ENCODE measurements at regions not wholly inside any gene's neighbourhood (a gene's known extent, or its start where the extent isn't known, plus 50 kb on each side); places are given as distances from the start of the nearest gene placed in this dataset.

GRCh38 chr2:154934213-154934612 is 235.7 kb downstream of the KCNJ3 start:
- no peak for DNase-seq
- H3K4me1 ChIP-seq (ENCODE audit: control insufficient read depth, insufficient read depth, low read length, poor library complexity, severe bottlenecking), result no peaks in the 10 kb centered on the region
- no peak overlapping the region for H3K4me3 Mint-ChIP-seq
- H3K4me1 Mint-ChIP-seq, result no peaks in the 10 kb centered on the region
- H3K36me3 ChIP-seq (ENCODE audit: control insufficient read depth, insufficient read depth, low read length), result no peaks in the 10 kb centered on the region
- H3K27ac Mint-ChIP-seq, result no peak overlapping the region
- H3K4me3 ChIP-seq (ENCODE audit: low read depth, low read length), result no peak overlapping the region
- no peaks in the 10 kb centered on the region for H3K9me3 ChIP-seq (ENCODE audit: control insufficient read depth in 2 of 2, low read length in 2 of 2)
- ATAC-seq (ENCODE audit: low read depth in 2 of 2), result no peak
- no peaks in the 10 kb centered on the region for H3K36me3 Mint-ChIP-seq
- peaks cover 0 to 20% (median 14%) of the 10 kb centered on the region in 7 donors for H3K9me3 Mint-ChIP-seq
- H3K27me3 ChIP-seq (ENCODE audit: control insufficient read depth, insufficient read depth, low read length), result no peaks in the 10 kb centered on the region
- no peaks in the 10 kb centered on the region for H3K27me3 Mint-ChIP-seq
- no peak overlapping the region for H3K27ac ChIP-seq (ENCODE audit: insufficient read depth, low read length, poor library complexity, severe bottlenecking)

DNA sequence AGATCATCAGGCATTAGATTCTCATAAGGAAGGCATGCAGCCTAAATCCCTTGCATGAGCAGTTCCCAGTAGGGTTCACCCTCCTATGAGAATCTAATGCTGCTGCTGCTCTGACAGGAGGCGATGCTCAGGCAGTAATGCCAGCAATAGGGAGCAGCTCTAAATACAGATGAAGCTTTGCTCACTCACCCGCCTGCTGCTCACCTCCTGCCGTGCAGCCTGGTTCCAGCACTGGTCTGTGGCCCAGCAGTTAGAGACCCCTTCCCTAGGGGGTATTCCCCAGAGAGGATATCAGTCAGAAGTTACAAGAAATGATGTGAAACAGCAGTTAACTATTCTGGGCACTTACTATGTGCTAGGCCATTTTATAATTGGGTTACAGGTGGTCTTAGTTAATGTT is 226.0 kb downstream of the KCNJ3 start:
- DNase-seq (no peak), ATAC-seq (ENCODE audit: low read depth in 2 of 2) (no peak)
- Histone ChIP-seq H3K9me3 (ENCODE audit: control insufficient read depth in 2 of 2, low read length in 2 of 2) (peaks cover 0 to 3% of the 10 kb centered on the region in 2 experiments), H3K36me3 (ENCODE audit: control insufficient read depth, insufficient read depth, low read length) (no peaks in the 10 kb centered on the region), H3K4me1 (ENCODE audit: control insufficient read depth, insufficient read depth, low read length, poor library complexity, severe bottlenecking) (no peaks in the 10 kb centered on the region), H3K27ac (ENCODE audit: insufficient read depth, low read length, poor library complexity, severe bottlenecking) (no peak overlapping the region), H3K27me3 (ENCODE audit: control insufficient read depth, insufficient read depth, low read length) (no peaks in the 10 kb centered on the region), H3K4me3 (ENCODE audit: low read depth, low read length) (no peak overlapping the region)
- Mint-ChIP-seq H3K36me3 (no peaks in the 10 kb centered on the region), H3K27me3 (no peaks in the 10 kb centered on the region), H3K4me3 (no peak overlapping the region), H3K4me1 (no peaks in the 10 kb centered on the region), H3K27ac (no peak overlapping the region), H3K9me3 (peaks cover 0 to 4% (median 0%) of the 10 kb centered on the region in 7 donors)

- Mint-ChIP-seq H3K36me3 (no peaks in the 10 kb centered on the region), H3K9me3 (peaks cover 0 to 5% (median 2%) of the 10 kb centered on the region in 7 donors), H3K4me3 (no peak overlapping the region), H3K27me3 (no peaks in the 10 kb centered on the region), H3K4me1 (no peaks in the 10 kb centered on the region), H3K27ac (no peak overlapping the region)
- no peak overlapping the region for H3K27ac ChIP-seq (ENCODE audit: insufficient read depth, low read length, poor library complexity, severe bottlenecking)
- H3K27me3 ChIP-seq (ENCODE audit: control insufficient read depth, insufficient read depth, low read length), result no peaks in the 10 kb centered on the region
- no peak overlapping the region for H3K4me3 ChIP-seq (ENCODE audit: low read depth, low read length)
- H3K4me1 ChIP-seq (ENCODE audit: control insufficient read depth, insufficient read depth, low read length, poor library complexity, severe bottlenecking), result no peaks in the 10 kb centered on the region
- H3K9me3 ChIP-seq (ENCODE audit: control insufficient read depth in 2 of 2, low read length in 2 of 2), result no peaks in the 10 kb centered on the region
- ATAC-seq (ENCODE audit: low read depth in 2 of 2), result no peak
- no peaks in the 10 kb centered on the region for H3K36me3 ChIP-seq (ENCODE audit: control insufficient read depth, insufficient read depth, low read length)
- no peak for DNase-seq
Measured at GRCh38 chr2:154914561-154914960, 216.1 kb downstream of the KCNJ3 start.

DNA sequence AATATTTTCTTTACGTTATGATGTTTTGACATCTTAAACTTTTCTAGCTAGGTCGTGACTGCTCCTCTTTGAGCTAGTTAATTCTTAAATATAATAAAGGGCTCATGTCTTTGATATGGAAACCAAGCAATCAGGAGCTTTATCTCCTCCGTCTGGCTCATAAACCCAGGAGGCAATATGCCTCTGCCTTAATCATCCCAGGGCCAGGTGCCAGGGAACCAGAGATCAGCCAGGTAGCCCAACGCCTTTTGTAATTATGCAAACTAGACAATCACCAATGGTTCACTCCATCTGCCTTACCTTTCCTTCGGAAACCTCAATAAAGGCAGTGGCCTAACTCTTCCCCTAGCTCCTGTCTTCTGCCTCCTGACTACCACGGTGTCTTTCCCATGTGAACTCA is 213.7 kb downstream of the KCNJ3 start:
- H3K4me1 Mint-ChIP-seq, result no peaks in the 10 kb centered on the region
- H3K36me3 ChIP-seq (ENCODE audit: control insufficient read depth, insufficient read depth, low read length), result no peaks in the 10 kb centered on the region
- no peaks in the 10 kb centered on the region for H3K4me1 ChIP-seq (ENCODE audit: control insufficient read depth, insufficient read depth, low read length, poor library complexity, severe bottlenecking)
- no peak for ATAC-seq (ENCODE audit: low read depth in 2 of 2)
- H3K9me3 ChIP-seq (ENCODE audit: control insufficient read depth in 2 of 2, low read length in 2 of 2), result peaks cover 0 to 8% of the 10 kb centered on the region in 2 experiments
- H3K4me3 Mint-ChIP-seq, result no peak overlapping the region
- peaks cover 0 to 9% (median 3%) of the 10 kb centered on the region in 7 donors for H3K9me3 Mint-ChIP-seq
- no peak overlapping the region for H3K27ac Mint-ChIP-seq
- H3K27me3 ChIP-seq (ENCODE audit: control insufficient read depth, insufficient read depth, low read length), result no peaks in the 10 kb centered on the region
- H3K4me3 ChIP-seq (ENCODE audit: low read depth, low read length), result no peak overlapping the region
- H3K27ac ChIP-seq (ENCODE audit: insufficient read depth, low read length, poor library complexity, severe bottlenecking), result no peak overlapping the region
- no peak for DNase-seq
- H3K27me3 Mint-ChIP-seq, result no peaks in the 10 kb centered on the region
- no peaks in the 10 kb centered on the region for H3K36me3 Mint-ChIP-seq

DNA sequence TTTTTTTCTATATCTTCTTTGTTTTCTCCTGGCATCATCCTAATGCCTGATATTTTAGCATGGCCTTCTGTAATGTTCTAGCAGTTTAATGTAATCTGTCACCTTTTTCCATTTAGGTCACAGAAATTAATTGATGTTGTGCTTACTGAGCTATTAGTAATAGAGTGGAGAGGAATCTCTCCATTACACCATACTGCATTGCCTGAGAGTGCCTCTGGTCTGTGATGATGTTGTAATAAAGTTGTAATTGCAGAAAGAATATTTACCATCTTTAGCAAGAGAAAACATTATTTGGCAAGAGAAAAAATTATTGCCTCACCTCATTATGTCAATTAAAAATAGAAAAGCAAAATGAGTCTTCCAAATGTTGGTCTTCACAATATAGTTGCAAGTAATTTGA is 213.2 kb downstream of the KCNJ3 start:
- H3K4me3 Mint-ChIP-seq, result no peak overlapping the region
- no peak overlapping the region for H3K4me3 ChIP-seq (ENCODE audit: low read depth, low read length)
- no peaks in the 10 kb centered on the region for H3K36me3 Mint-ChIP-seq
- H3K9me3 ChIP-seq (ENCODE audit: control insufficient read depth in 2 of 2, low read length in 2 of 2), result peaks cover 0 to 8% of the 10 kb centered on the region in 2 experiments
- ATAC-seq (ENCODE audit: low read depth in 2 of 2) (no peak), DNase-seq (no peak)
- H3K27ac Mint-ChIP-seq, result no peak overlapping the region
- no peaks in the 10 kb centered on the region for H3K36me3 ChIP-seq (ENCODE audit: control insufficient read depth, insufficient read depth, low read length)
- no peaks in the 10 kb centered on the region for H3K4me1 ChIP-seq (ENCODE audit: control insufficient read depth, insufficient read depth, low read length, poor library complexity, severe bottlenecking)
- no peaks in the 10 kb centered on the region for H3K27me3 Mint-ChIP-seq
- H3K9me3 Mint-ChIP-seq, result peaks cover 0 to 9% (median 3%) of the 10 kb centered on the region in 7 donors
- H3K27ac ChIP-seq (ENCODE audit: insufficient read depth, low read length, poor library complexity, severe bottlenecking), result no peak overlapping the region
- no peaks in the 10 kb centered on the region for H3K4me1 Mint-ChIP-seq
- H3K27me3 ChIP-seq (ENCODE audit: control insufficient read depth, insufficient read depth, low read length), result no peaks in the 10 kb centered on the region

DNA sequence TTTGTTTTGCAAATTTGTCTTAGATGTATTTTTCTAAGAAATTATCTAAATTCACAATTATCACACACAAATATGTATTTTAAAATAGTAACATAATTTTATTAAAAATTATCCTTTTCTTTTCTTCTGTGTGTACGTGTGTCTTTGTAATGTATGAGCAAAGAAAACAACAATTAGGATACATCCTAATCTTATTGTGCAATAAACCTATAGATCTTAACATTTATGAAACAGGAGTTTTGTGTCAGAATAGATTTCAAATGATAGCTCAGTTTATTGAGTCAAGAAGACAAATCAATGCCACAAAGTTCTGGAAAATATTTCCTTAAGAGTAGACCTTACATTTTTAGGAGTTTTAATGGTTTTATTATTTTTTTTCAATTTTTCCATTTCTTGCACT is 212.2 kb downstream of the KCNJ3 start:
- DNase-seq (no peak), ATAC-seq (ENCODE audit: low read depth in 2 of 2) (no peak)
- H3K9me3 ChIP-seq (ENCODE audit: control insufficient read depth in 2 of 2, low read length in 2 of 2), result peaks cover 0 to 8% of the 10 kb centered on the region in 2 experiments
- no peak overlapping the region for H3K4me3 Mint-ChIP-seq
- H3K36me3 Mint-ChIP-seq, result no peaks in the 10 kb centered on the region
- H3K27me3 ChIP-seq (ENCODE audit: control insufficient read depth, insufficient read depth, low read length), result no peaks in the 10 kb centered on the region
- no peaks in the 10 kb centered on the region for H3K36me3 ChIP-seq (ENCODE audit: control insufficient read depth, insufficient read depth, low read length)
- H3K27ac Mint-ChIP-seq, result no peak overlapping the region
- peaks cover 0 to 9% (median 1%) of the 10 kb centered on the region in 7 donors for H3K9me3 Mint-ChIP-seq
- no peaks in the 10 kb centered on the region for H3K4me1 ChIP-seq (ENCODE audit: control insufficient read depth, insufficient read depth, low read length, poor library complexity, severe bottlenecking)
- no peak overlapping the region for H3K27ac ChIP-seq (ENCODE audit: insufficient read depth, low read length, poor library complexity, severe bottlenecking)
- H3K4me1 Mint-ChIP-seq, result no peaks in the 10 kb centered on the region
- H3K27me3 Mint-ChIP-seq, result no peaks in the 10 kb centered on the region
- no peak overlapping the region for H3K4me3 ChIP-seq (ENCODE audit: low read depth, low read length)

- Histone ChIP-seq H3K27ac (ENCODE audit: insufficient read depth, low read length, poor library complexity, severe bottlenecking) (no peak overlapping the region), H3K4me3 (ENCODE audit: low read depth, low read length) (no peak overlapping the region), H3K4me1 (ENCODE audit: control insufficient read depth, insufficient read depth, low read length, poor library complexity, severe bottlenecking) (no peaks in the 10 kb centered on the region), H3K9me3 (ENCODE audit: control insufficient read depth in 2 of 2, low read length in 2 of 2) (peaks cover 0 to 8% of the 10 kb centered on the region in 2 experiments), H3K36me3 (ENCODE audit: control insufficient read depth, insufficient read depth, low read length) (no peaks in the 10 kb centered on the region), H3K27me3 (ENCODE audit: control insufficient read depth, insufficient read depth, low read length) (no peaks in the 10 kb centered on the region)
- Mint-ChIP-seq H3K4me1 (no peaks in the 10 kb centered on the region), H3K27me3 (no peaks in the 10 kb centered on the region), H3K4me3 (no peak overlapping the region), H3K36me3 (no peaks in the 10 kb centered on the region), H3K27ac (no peak overlapping the region), H3K9me3 (peaks cover 0 to 12% (median 4%) of the 10 kb centered on the region in 7 donors)
- ATAC-seq (ENCODE audit: low read depth in 2 of 2) (no peak), DNase-seq (no peak)
Measured at GRCh38 chr2:154908327-154908726, 209.8 kb downstream of the KCNJ3 start.

Measured in CD4-positive, CD25-positive, alpha-beta regulatory T cell (primary cell).